HUDEP-2 (cell line): ENCODE measurements at regions not wholly inside any gene's neighbourhood (a gene's known extent, or its start where the extent isn't known, plus 50 kb on each side); places are given as distances from the start of the nearest gene placed in this dataset.
"Not testable (repeated sequence)": the region's sequence is repeated elsewhere in the genome, so short reads cannot be mapped to it uniquely, and the experiment has no call there.

Experiments
- DNase-seq, 76 experiments: peaks; one replicate each; lab custom pipeline; 2025; ENCODE audit not compliant: unreplicated experiment in 76 of 76; lab: John Stamatoyannopoulos, UW

DNA sequence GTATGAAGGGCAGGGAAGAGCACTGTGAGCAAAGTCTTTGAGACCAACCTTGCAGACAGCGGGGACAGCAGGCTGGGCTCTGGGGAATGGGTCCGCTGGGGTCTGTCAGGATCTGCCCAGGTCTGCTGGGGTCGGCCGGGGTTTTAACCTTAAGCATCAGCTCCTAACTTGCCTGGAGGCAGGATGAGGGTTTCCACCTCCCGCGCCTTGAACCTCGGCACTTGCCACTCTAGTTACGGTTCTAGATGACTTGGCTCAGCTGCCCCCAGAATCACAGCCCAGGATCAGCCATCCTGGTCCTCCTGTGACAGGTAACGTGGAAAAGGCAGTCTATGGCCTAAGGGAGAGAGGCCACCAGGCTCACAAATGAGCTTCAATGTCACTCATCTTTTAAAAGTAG, 50.4 kb upstream of the CACUL1 start:
- DNase-seq, result no peak

DNA sequence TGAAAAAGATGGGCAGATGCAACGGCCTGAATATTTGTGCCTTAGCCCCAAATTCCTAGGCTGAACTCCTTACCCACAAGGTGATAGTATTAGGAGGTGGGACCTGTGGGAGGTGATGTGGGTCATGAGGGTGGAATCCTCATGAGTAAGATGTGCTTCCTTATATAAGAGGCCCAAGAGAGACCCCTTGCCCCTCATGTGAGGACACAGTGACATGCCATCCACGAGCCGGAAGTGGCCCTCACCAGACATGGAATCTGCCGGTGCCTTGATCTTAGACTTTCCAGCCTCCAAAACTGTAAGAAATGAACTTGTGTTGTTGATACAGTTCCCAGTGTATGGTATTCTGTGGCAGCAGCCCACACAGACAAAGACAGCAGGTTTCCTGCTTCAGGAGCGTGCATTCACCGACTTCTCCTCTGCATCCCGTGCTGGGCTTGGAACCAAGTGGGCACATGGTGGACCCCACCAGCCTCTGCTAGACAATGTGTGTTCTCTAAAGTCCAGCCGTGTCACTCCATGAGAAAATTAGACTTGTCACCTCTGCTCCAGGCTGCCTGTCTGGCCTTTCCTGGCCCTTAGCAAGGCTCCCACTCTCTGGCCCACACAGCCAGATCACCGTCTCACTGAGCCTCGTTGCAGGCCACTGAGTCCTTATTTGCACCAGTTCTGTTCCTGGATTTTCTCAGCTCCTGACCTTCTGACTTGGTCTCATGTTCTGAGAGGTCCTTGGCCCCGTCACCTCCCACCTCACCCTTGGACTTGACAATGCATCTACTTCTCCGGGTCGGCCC, 52.9 kb upstream of the CACUL1 start:
- DNase-seq, result no peak

DNA sequence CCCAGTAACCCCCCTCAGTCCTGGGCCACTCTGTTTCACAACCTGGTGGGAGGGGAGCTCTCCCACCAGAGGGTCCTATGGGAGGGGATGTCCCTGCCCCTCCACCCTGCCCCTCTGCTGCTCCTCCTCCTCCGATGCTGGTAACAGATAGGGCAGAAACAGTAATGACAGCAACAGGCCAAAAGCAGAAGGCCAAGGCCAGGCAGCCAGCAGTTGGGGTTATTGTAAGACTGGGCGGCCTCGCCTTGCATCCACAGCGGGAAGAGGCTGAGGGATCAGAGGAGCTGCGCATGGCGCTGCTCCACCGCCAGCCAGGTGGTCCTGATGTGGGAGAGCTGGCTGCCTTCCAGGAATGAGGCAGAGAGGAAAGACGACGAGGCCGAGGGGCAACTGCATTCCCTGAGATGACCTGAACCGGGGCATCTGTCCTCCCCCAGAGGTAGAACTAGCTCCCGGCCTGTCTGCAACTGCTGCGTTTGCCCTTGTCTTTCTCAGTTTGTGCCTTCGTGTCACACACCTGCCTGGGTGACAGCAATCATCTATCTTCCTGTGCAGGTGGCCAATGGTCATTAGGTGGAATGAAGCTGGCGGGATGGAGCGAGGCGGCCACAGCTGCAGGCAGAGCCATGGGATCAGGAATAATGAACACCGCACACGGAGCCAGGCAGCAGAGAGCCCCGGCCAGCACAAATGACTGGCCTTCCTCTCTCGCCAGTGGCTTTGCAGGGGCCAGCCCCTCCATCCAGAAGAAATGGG, 54.0 kb upstream of the CACUL1 start:
- DNase-seq, result no peak

DNA sequence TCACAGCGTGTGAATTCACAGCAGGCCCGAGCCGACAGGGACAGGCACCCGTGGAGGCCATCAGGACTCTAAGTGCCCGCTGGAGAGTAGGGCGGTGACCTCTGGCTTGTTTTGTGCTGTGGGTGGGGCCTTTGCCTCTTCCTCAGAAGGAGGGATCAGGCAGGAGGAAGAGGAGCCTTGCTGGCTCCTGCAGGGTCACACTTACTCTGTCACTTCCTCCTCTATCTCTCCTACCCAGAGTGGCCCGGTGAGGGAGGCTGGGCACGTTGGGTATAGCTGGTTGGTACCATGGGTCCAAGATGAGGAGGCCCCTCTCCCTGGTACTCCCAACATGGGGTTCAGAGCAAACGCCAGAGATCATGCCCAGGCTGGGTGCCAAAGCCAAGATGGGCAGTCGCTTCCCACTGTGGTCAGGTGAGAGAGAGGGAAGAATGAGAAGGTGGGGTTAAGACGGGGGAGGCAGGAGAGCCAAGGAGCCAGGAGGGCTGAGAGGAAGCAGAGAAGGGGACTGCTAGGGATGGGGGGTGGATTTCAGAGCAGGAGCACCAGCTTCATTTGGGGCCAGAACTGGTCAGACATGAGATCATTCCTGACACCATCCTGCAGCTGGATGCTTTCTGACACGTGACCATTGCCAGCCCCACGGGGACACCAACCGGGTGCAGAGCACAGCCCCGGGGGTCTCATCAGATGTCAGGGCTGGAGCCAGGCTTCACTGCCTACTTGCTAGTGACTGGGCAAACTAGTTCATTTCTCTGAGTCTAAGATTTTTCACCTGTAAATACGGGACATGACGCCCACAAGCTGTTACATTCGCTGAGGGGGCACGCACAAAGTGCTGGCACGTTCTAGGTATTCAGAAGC, 54.8 kb upstream of the CACUL1 start:
- DNase-seq, result no peak

GRCh38 chr10:118810796-118811505, 56.2 kb upstream of the CACUL1 start:
- no peak for DNase-seq

DNA sequence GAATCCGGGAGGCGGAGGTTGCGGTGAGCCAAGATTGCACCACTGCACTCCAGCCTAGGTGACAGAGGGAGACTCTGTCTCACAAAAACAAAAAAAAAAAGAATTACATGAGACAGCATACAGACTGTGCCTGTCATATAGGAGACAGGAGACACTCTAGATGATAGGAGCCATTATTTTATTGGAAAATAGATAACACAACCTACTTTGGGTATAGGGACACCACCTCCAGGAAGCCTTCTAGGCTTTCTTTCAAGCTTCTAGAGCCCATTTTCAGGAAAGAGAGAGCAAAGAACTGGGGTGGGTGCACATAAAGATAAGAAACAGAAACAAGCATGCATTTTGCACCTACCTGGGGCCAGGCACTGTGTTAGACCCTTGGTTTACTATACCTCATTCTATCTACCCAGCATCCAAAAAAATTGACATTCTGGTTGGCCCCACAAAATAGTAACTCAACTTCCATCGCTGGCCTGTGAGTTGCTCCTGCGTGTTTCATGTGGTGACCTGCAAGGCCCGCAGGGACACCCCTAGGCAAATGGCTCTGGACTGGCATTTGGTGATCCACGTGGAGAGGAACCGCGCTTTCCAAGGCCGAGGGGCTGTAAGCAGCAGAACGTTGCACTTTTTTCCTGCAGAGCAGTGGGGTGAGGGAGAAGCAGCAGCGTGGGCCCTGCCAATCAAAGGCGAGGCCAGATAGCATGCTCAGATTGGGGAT, 57.1 kb upstream of the CACUL1 start:
- DNase-seq, result no peak

DNA sequence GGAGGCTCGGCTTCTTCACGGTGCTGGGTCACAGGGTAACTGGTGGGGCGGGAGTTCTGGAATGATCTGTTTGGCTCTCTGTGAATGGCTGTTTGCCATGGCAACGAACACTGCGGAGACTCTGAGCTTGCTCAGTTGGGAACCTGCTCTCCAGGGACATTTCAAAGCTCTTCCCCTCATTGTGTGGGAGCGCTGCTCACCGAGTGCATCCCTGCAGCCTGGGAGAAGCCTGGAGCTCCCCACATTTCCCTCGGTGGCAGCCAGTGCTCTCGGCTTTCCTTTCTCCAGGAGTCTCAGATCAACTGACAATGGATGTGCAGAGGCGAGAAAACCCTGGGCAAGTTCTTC, 57.6 kb upstream of the CACUL1 start:
- no peak for DNase-seq

GRCh38 chr10:118813001-118813400, 58.2 kb upstream of the CACUL1 start:
- not testable (repeated sequence) for DNase-seq

GRCh38 chr10:118816471-118817168, 61.9 kb upstream of the CACUL1 start:
- DNase-seq, result no peak

GRCh38 chr10:118817328-118818068, 62.7 kb upstream of the CACUL1 start:
- DNase-seq, result no peak

DNA sequence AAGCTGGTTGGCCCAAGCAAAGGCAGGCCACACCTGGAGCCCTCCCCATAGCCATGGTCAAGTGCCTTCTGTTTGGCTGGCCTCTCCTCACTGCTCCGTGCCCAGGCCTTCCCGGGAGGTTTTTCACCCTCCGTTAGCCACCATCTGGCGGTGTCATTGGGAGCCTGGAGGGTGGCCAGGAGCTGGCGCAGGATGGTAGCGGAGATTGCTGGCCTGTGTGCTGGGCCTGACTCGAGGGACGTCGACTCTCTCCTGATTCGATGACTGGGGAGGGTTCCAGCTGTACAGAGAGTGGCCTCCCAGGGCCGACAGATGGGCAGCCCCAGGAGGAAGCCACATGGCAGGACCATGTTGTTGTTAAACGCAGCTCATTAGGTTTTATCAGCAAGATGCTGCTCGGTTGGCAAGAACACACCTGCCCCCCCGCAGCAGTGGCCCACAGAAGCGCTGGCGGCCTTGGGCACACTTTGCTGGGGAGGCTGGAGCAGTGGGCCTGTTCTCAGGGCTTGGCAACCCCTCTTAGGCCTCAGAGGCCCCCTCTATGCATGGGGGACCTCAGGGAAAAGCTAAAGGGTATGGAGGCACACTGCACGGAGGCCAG, 64.0 kb upstream of the CACUL1 start:
- no peak for DNase-seq

GRCh38 chr10:118820326-118821116, 65.8 kb upstream of the CACUL1 start:
- no peak for DNase-seq

DNA sequence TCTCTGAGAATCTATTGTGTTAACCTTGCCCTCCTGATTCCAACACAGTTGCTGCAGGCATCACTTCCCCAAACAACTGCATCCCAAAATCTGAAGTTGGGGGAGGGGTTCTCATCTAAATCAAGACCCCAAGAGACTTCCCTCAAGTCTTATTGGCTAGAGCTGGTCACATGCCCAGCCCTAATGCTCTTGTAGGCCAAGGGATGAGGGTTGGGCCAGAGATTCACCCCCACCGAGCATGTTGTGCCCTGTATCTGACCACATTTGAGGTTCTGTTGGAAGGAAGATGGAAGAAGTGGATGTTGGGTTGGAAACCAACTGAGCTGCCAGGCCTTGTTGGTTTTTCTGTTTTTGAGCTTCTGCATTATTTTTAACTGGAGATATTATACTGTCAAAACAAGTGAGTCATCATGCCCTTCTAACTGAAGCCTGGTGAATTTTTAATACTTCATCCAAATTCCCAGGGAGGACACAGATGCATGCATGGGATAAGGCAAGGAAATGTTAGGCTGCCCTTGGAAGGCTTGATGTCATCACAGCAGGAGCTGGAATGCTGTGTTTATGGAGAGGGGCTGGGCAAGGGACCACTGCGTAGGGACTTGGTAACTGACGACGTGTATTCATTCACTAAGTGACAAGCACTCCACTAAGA, 68.6 kb upstream of the CACUL1 start:
- no peak for DNase-seq

DNA sequence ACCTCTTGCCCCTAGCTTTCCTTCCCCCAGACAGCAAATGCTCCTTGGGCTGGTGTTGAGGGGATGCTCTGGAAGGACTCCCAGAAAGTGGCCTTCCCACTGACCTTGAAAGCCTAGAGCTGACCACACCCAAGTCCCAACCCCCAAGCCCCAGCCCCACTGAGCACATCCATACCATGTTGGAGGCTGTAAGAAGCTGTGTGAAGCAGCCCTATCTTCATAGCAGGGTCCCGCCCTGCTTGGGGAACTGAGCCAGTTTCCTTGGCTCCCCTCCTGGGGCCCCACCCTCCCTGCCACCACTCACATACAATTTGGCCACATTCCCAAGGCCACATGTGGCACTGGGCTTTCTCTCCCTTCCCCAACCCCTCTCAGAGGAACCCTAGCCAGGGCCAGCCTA, 72.3 kb upstream of the CACUL1 start:
- DNase-seq, result peak in 9 of 76 experiments; percentile 2 to 39 (median 14)

DNA sequence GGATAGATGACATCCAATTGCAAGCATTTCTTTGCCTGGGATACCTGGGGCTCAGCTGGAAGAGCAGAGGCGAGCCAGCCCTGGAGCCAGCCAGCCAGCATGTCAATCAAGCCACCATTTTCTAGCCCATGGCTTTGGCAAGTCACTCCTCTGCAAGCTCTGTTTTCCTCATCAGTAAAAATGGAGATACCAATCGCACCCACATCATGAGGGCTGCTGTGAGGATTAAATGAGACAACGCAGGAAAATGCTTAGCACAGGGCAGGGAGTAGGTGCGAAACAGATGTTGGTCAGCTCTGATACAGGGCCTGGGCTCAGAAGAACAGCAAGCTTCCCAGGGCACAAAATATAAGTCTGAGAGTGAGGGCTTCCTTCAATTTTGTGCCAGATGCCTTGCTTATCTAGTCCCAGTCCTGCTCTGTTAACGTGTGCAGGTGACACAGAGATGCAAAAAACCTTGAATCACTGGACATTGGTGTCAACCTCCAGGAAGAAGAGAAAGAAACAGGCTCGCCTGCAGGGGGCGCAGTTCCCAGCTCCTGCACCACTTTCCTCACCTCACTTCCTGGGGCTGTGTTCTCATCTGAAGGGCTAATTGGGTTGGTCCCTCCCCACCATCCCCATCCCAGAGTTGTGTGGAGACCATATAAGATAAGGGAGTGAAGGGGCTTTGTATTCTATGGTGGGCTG, 72.8 kb upstream of the CACUL1 start:
- DNase-seq, result no peak

DNA sequence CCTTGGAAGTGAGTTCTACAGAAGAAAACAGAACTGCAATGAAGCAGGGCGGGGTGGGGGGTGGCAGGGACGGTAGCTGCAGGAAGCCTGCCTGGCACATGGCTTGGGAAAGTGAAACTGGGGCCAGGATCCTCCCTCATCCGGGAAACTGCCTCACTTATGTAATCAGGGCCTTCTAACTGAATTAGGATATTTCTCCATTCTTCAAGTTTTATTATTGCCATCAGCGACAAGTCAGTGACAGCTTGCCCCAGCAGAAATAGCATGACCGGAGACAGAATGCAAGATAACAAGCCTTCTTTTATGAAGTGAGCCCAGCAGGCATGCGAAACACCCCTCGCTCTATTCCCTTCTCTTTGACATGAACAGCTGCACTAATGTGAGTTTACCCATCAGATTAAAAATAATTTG, 77.5 kb upstream of the CACUL1 start:
- no peak for DNase-seq
